CD8-positive, alpha-beta memory T cell (primary cell): ENCODE measurements at regions not wholly inside any gene's neighbourhood (a gene's known extent, or its start where the extent isn't known, plus 50 kb on each side); places are given as distances from the start of the nearest gene placed in this dataset.

ENCODE experiments used
- CTCF ChIA-PET: fragments of 350-600 bp; sonication (Branson Sonifier 250); formaldehyde crosslinking; loops from one replicate; lab custom pipeline; 2021; ENCODE audit warnings: antibody characterized with exemption; lab: Charles Lee
- POLR2A ChIA-PET: fragments of 350-600 bp; sonication (Branson Sonifier 250); formaldehyde crosslinking; loops from one replicate; lab custom pipeline; 2021; ENCODE audit warnings: antibody characterized with exemption; lab: Charles Lee
- DNase-seq, 5 donors: peaks; one replicate each; pipeline versions ENCODE4 v3.0.0 to v3.0.0-alpha.2; 2020 to 2022; ENCODE audit warnings: mixed read lengths in 1 of 5
- H3K27ac ChIP-seq: one replicate; pipeline ENCODE4 v1.7.0; 2013; ENCODE audit warnings: low read depth, mild to moderate bottlenecking, low read length, moderate library complexity
- H3K27me3 ChIP-seq: 2 replicates; pipeline ENCODE4 v1.7.0; 2013; ENCODE audit warnings: low read length, mild to moderate bottlenecking; ENCODE audit not compliant: insufficient read depth, poor library complexity, severe bottlenecking
- H3K36me3 ChIP-seq: 2 replicates; pipeline ENCODE4 v1.7.0; 2013; ENCODE audit warnings: mild to moderate bottlenecking, low read length, moderate library complexity; ENCODE audit not compliant: insufficient read depth
- H3K4me1 ChIP-seq: 2 replicates; pipeline ENCODE4 v1.7.0; 2013; ENCODE audit warnings: mild to moderate bottlenecking, low read length, moderate library complexity; ENCODE audit not compliant: insufficient read depth
- H3K4me3 ChIP-seq: 2 replicates; pipeline ENCODE4 v1.7.0; 2013; ENCODE audit warnings: mild to moderate bottlenecking, low read length
- H3K9me3 ChIP-seq: 2 replicates; pipeline ENCODE4 v1.7.0; 2013; ENCODE audit warnings: mild to moderate bottlenecking, low read length
- H3K27ac Mint-ChIP-seq, 8 donors: one replicate each; pipeline ENCODE4 v1.8.0; 2020 to 2021; ENCODE audit warnings: mixed read lengths in 8 of 8, mild to moderate bottlenecking in 6 of 8, inconsistent platforms in 3 of 8, moderate library complexity in 3 of 8
- H3K27me3 Mint-ChIP-seq, 2 donors: one replicate each; pipeline ENCODE4 v1.8.0; 2020 to 2021; ENCODE audit warnings: mixed read lengths in 2 of 2, mild to moderate bottlenecking in 1 of 2, moderate library complexity in 1 of 2
- H3K36me3 Mint-ChIP-seq, 3 donors: one replicate each; pipeline ENCODE4 v1.8.0; 2020 to 2021; ENCODE audit warnings: mixed read lengths in 3 of 3, inconsistent platforms in 1 of 3, mild to moderate bottlenecking in 1 of 3
- H3K4me1 Mint-ChIP-seq, 3 donors: one replicate each; pipeline ENCODE4 v1.8.0; 2020 to 2021; ENCODE audit warnings: mixed read lengths in 3 of 3, inconsistent platforms in 1 of 3, mild to moderate bottlenecking in 1 of 3
- H3K4me3 Mint-ChIP-seq, 7 donors: one replicate each; pipeline ENCODE4 v1.8.0; 2020 to 2021; ENCODE audit warnings: mixed read lengths in 7 of 7, mild to moderate bottlenecking in 6 of 7, moderate library complexity in 4 of 7, inconsistent platforms in 2 of 7
- H3K9me3 Mint-ChIP-seq, 5 donors: one replicate each; pipeline ENCODE4 v1.8.0; 2020 to 2022; ENCODE audit warnings: mixed read lengths in 5 of 5, mild to moderate bottlenecking in 3 of 5, moderate library complexity in 2 of 5, inconsistent platforms in 1 of 5

DNA sequence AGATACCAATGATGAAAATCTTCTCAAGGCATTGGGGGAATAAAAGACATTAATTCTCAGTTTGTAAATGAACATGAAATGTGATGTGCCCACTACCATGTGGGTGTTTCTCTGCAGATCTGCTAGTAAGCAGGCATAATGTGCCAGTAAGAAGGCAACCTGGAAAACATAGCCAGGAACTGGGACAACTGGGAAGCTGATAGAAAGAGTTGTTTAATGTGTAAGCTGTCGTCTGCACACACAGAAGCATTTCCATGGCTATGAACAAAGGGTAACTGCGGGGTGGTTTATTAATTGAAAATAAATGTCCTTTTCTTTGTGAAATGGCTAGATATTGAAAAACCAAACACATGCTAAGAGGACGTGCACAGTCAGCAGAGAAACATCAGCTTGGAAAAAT is 52.0 kb downstream of the ZC3H11B start:
- DNase-seq = no peak
- CTCF ChIA-PET = no interaction called here
- Mint-ChIP-seq H3K9me3 (peaks cover 0 to 2% (median 0%) of the 10 kb centered on the region in 5 donors), H3K27me3 (peaks cover 0 to 3% of the 10 kb centered on the region in 2 donors), H3K36me3 (no peaks in the 10 kb centered on the region), H3K4me1 (no peaks in the 10 kb centered on the region), H3K27ac (no peak overlapping the region), H3K4me3 (no peak overlapping the region)
- Histone ChIP-seq H3K4me1 (no peaks in the 10 kb centered on the region), H3K27me3 (no peaks in the 10 kb centered on the region), H3K27ac (no peak overlapping the region), H3K4me3 (no peak overlapping the region), H3K9me3 (no peaks in the 10 kb centered on the region), H3K36me3 (no peaks in the 10 kb centered on the region)
- POLR2A ChIA-PET = no interaction called here

DNA sequence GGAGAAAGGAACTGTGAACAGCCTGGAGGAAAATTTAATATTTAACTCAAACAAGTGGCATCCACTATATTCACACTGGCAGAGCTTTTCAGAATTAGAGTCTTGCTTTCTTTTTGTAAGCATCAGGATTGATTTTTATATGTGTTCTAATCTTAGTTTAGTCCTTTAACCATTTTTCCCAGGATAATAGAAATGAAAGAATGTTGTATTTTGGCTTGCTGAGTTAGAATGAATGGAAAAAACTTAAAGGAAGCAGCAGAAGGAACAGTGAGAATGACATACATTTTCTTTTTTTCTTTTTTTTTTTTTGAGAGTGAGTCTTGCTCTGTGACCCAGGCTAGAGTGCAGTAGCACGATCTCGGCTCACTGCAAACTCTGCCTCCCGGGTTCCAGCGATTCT is 53.0 kb downstream of the ZC3H11B start:
- Mint-ChIP-seq H3K9me3 (peaks cover 0 to 2% (median 0%) of the 10 kb centered on the region in 5 donors), H3K4me3 (no peak overlapping the region), H3K36me3 (no peaks in the 10 kb centered on the region), H3K27me3 (peaks cover 0 to 3% of the 10 kb centered on the region in 2 donors), H3K27ac (no peak overlapping the region), H3K4me1 (no peaks in the 10 kb centered on the region)
- Histone ChIP-seq H3K9me3 (no peaks in the 10 kb centered on the region), H3K27me3 (no peaks in the 10 kb centered on the region), H3K4me1 (no peaks in the 10 kb centered on the region), H3K36me3 (no peaks in the 10 kb centered on the region), H3K27ac (no peak overlapping the region), H3K4me3 (no peak overlapping the region)
- ChIA-PET POLR2A (no interaction called here), CTCF (no interaction called here)
- no peak for DNase-seq

DNA sequence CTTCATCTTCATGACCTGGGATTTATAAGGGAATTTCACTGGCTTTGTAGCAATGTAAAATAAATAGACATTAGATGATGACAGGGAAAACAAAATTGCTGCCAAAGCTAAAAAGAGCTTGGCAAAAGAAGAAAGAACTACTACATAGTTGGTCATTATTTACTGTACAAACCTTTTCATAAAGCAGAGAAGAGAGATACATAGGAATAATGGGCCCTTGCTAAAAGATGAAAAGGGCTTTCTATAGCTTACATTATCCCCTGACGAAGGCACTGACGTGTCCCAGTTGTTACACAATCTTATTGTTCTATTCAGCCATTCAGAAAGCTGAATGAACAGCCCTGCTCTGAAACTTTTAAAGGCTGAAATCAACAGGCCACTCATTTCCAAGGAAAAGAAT is 57.1 kb downstream of the ZC3H11B start:
- Histone ChIP-seq H3K27ac (no peak overlapping the region), H3K27me3 (no peaks in the 10 kb centered on the region), H3K4me3 (no peak overlapping the region), H3K36me3 (no peaks in the 10 kb centered on the region), H3K4me1 (no peaks in the 10 kb centered on the region), H3K9me3 (no peaks in the 10 kb centered on the region)
- Mint-ChIP-seq H3K9me3 (peaks cover 0 to 2% (median 0%) of the 10 kb centered on the region in 5 donors), H3K27me3 (no peaks in the 10 kb centered on the region), H3K27ac (no peak overlapping the region), H3K4me3 (no peak overlapping the region), H3K36me3 (no peaks in the 10 kb centered on the region), H3K4me1 (no peaks in the 10 kb centered on the region)
- ChIA-PET CTCF (no interaction called here), POLR2A (no interaction called here)
- no peak for DNase-seq

DNA sequence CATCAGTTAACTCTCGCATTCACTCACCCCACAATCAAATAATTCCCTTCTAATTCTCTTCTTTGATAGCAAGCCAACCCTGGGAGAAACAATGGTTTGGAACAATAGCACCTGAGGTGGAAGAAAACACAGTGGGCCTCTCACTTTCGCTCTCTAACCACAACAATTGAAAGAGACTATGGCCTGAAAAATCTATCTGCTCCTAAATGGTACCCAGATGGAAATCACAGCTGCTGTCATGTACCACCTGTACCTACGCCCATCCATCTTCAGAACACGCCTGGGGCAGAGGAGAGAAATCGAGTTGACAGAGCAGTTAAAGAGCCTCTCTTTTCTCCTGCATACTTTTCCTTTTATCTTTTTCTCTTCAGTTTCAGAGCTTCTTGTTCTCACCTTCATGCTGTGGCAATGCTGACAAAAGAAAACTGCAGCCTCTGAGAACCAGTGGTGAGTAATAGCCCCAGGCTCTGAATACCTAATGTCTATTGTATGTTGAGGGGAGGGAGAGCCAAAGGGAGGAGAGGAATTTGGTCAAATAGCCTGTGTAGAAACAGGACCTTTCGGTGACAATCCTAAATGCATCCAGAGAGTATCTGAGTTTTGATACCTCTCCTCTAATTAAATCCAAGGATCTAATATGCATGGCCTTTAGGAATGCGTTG is 57.7 kb downstream of the ZC3H11B start:
- no peaks in the 10 kb centered on the region for H3K9me3 ChIP-seq
- CTCF ChIA-PET = no interaction called here
- POLR2A ChIA-PET = no interaction called here
- DNase-seq = no peak
- H3K36me3 ChIP-seq = no peaks in the 10 kb centered on the region
- H3K27ac ChIP-seq = no peak overlapping the region
- H3K27me3 ChIP-seq = no peaks in the 10 kb centered on the region
- Mint-ChIP-seq H3K4me1 (no peaks in the 10 kb centered on the region), H3K4me3 (no peak overlapping the region), H3K9me3 (peaks cover 0 to 2% (median 0%) of the 10 kb centered on the region in 5 donors), H3K27ac (peak overlapping the region in 1 of 8 donors; percentile 77), H3K27me3 (no peaks in the 10 kb centered on the region), H3K36me3 (no peaks in the 10 kb centered on the region)
- H3K4me3 ChIP-seq = no peak overlapping the region
- H3K4me1 ChIP-seq = no peaks in the 10 kb centered on the region

- H3K4me1 ChIP-seq = no peaks in the 10 kb centered on the region
- Mint-ChIP-seq H3K27me3 (no peaks in the 10 kb centered on the region), H3K4me1 (no peaks in the 10 kb centered on the region), H3K36me3 (no peaks in the 10 kb centered on the region), H3K27ac (no peak overlapping the region), H3K9me3 (peaks cover 0 to 2% (median 0%) of the 10 kb centered on the region in 5 donors), H3K4me3 (no peak overlapping the region)
- no peak for DNase-seq
- no peaks in the 10 kb centered on the region for H3K9me3 ChIP-seq
- H3K36me3 ChIP-seq = no peaks in the 10 kb centered on the region
- H3K4me3 ChIP-seq = no peak overlapping the region
- H3K27me3 ChIP-seq = no peaks in the 10 kb centered on the region
- ChIA-PET CTCF (no interaction called here), POLR2A (no interaction called here)
- H3K27ac ChIP-seq = no peak overlapping the region
These were observed 58.9 kb downstream of the ZC3H11B start for GRCh38 chr1:219553934-219554502.

DNA sequence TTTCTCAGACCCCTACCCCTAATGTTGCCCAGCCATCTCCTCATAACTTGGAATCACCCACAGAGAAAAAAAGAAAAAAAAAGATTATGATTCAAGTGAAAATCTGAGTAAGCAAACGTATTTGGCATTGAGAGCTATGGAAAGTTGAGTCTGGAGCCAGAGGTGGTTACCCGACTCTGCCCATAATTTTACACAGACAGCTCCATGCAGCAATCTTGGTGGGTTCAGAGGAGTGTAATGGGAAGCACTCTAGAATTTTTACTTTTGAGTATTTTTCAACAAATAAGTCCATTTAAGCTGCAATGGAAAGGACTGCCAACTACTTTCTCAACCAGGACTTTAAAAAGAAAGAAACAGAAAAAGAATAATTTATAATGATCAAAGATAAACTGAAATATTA is 62.7 kb downstream of the ZC3H11B start:
- DNase-seq = no peak
- Histone ChIP-seq H3K27ac (no peak overlapping the region), H3K4me3 (no peak overlapping the region), H3K9me3 (no peaks in the 10 kb centered on the region), H3K27me3 (no peaks in the 10 kb centered on the region), H3K4me1 (no peaks in the 10 kb centered on the region), H3K36me3 (no peaks in the 10 kb centered on the region)
- no peaks in the 10 kb centered on the region for H3K36me3 Mint-ChIP-seq
- H3K9me3 Mint-ChIP-seq = peaks cover 0 to 4% (median 2%) of the 10 kb centered on the region in 5 donors
- CTCF ChIA-PET = no interaction called here
- H3K27me3 Mint-ChIP-seq = no peaks in the 10 kb centered on the region
- POLR2A ChIA-PET = no interaction called here
- H3K27ac Mint-ChIP-seq = no peak overlapping the region
- no peaks in the 10 kb centered on the region for H3K4me1 Mint-ChIP-seq
- H3K4me3 Mint-ChIP-seq = no peak overlapping the region

GRCh38 chr1:219549215-219549614 is 63.7 kb downstream of the ZC3H11B start:
- no peak overlapping the region for H3K27ac ChIP-seq
- Mint-ChIP-seq H3K9me3 (peaks cover 2 to 4% (median 3%) of the 10 kb centered on the region in 5 donors), H3K4me3 (no peak overlapping the region), H3K36me3 (no peaks in the 10 kb centered on the region), H3K4me1 (no peaks in the 10 kb centered on the region), H3K27ac (no peak overlapping the region), H3K27me3 (no peaks in the 10 kb centered on the region)
- H3K36me3 ChIP-seq = no peaks in the 10 kb centered on the region
- CTCF ChIA-PET = no interaction called here
- POLR2A ChIA-PET = no interaction called here
- DNase-seq = no peak
- H3K4me1 ChIP-seq = no peaks in the 10 kb centered on the region
- no peak overlapping the region for H3K4me3 ChIP-seq
- H3K9me3 ChIP-seq = no peaks in the 10 kb centered on the region
- no peaks in the 10 kb centered on the region for H3K27me3 ChIP-seq

- Mint-ChIP-seq H3K9me3 (peaks cover 2 to 6% (median 4%) of the 10 kb centered on the region in 5 donors), H3K4me1 (no peaks in the 10 kb centered on the region), H3K27ac (no peak overlapping the region), H3K4me3 (no peak overlapping the region), H3K36me3 (no peaks in the 10 kb centered on the region), H3K27me3 (no peaks in the 10 kb centered on the region)
- no peaks in the 10 kb centered on the region for H3K4me1 ChIP-seq
- H3K27me3 ChIP-seq = no peaks in the 10 kb centered on the region
- ChIA-PET POLR2A (no interaction called here), CTCF (no interaction called here)
- H3K27ac ChIP-seq = no peak overlapping the region
- H3K36me3 ChIP-seq = no peaks in the 10 kb centered on the region
- H3K4me3 ChIP-seq = no peak overlapping the region
- no peak for DNase-seq
- H3K9me3 ChIP-seq = no peaks in the 10 kb centered on the region
These were observed 64.5 kb downstream of the ZC3H11B start for GRCh38 chr1:219548386-219548785.
